ENCODE measurements at regions not wholly inside any gene's neighbourhood (a gene's known extent, or its start where the extent isn't known, plus 50 kb on each side); places are given as distances from the start of the nearest gene placed in this dataset.

- TF ChIP-seq CTCF (conservative IDR thresholded peaks at IDR 0.05) (no peak), ZFX (IDR thresholded peaks at IDR 0.05) (no peak)
- no peak overlapping the region for H3K27ac ChIP-seq
Observed at GRCh38 chr9:29751226-29751625, 2177.9 kb upstream of the C9orf72 start.

DNA sequence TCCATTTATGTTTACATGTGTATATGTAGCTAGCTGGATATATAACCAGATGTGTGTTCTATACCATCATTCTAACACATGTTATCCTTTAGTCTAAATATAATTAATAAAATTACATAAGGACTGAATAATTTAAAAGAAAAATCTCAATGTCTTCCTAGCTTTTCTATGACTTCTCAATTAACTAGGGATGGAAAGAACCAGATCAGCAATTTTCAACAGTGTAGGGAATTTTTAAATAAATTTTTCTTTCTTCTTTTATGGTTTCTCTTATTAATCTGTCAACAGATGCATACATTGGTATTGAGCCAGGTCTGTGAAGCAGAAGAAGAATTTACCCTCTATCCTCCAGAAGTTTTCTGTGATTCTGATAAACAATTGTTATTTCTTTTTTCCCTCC lies 2180.4 kb upstream of the C9orf72 start:
- TF ChIP-seq CTCF (conservative IDR thresholded peaks at IDR 0.05), result no peak
- TF ChIP-seq ZFX (IDR thresholded peaks at IDR 0.05), result no peak
- H3K27ac ChIP-seq, result no peak overlapping the region

DNA sequence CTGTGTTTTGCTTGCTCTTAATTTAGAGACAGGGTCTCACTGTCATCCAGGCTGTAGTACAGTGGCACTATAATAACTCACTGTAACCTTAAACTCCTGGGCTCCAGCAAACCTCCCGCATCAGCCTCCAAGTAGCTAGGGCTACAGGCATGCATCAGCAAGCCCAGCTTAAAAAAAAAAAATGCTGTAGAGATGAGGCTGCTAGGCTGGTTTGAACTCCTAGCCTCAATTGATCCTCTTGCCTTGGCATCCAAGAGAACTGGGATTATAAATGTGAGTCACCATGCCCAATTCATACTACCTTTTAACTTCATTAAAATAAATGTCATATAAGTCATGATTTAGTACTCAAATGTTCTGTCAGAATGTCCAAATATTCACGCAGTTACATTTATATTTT lies 2195.7 kb upstream of the C9orf72 start:
- TF ChIP-seq CTCF (conservative IDR thresholded peaks at IDR 0.05) (no peak), ZFX (IDR thresholded peaks at IDR 0.05) (no peak)
- H3K27ac ChIP-seq, result no peak overlapping the region

GRCh38 chr9:29773676-29774075 lies 2200.4 kb upstream of the C9orf72 start:
- no peak overlapping the region for H3K27ac ChIP-seq
- no peak for TF ChIP-seq ZFX (IDR thresholded peaks at IDR 0.05)
- TF ChIP-seq CTCF (conservative IDR thresholded peaks at IDR 0.05), result no peak

DNA sequence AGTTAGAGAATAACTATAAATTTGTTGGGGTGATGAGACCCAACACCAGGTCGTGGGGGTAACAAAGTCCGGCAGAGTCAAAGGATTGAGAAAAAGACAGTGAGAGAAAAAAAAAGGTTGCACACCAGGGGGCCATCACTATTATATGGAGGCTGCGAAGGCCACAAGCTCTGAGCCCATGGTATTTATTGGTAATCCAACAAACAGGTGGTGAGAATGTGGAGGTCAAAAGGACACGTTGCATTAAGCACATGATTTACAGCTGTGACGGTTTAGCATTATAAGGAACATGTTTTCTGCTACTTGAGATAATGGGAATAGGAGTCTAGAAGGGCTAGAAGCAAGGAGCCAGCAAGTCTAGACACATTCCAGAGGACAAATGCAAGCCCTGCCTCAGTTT lies 2202.2 kb upstream of the C9orf72 start:
- H3K27ac ChIP-seq, result no peak overlapping the region
- no peak for TF ChIP-seq ZFX (IDR thresholded peaks at IDR 0.05)
- TF ChIP-seq CTCF (conservative IDR thresholded peaks at IDR 0.05), result no peak

DNA sequence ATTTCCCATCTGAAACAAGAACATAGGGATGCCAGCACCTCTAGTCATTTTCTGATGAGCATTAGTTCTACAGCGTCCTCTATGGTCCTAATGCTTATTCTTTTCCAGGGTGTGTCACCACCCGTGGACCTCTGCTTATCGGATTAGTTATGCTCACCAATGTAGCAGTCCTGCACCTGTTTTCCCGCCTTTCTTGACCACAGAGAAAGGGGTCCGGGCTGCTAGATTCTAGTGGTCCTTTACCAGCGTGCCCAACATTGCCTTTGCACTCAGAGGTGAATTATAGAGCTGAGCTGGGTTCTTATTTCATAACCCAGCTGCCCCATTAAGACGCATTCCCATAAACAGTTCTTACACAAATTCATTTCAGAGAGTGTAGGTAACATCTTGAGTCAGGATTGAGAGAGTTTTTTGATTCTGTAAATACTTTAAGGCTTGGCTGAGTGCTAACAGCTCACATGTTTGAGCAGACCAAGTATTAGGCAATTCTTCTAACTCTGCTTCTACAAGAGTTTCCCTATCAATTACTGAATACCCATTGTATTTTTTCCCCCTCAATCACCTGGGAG lies 2205.1 kb upstream of the C9orf72 start:
- no peak for TF ChIP-seq ZFX (IDR thresholded peaks at IDR 0.05)
- TF ChIP-seq CTCF (conservative IDR thresholded peaks at IDR 0.05), result no peak
- H3K27ac ChIP-seq, result no peak overlapping the region

GRCh38 chr9:29793970-29794369 lies 2220.7 kb upstream of the C9orf72 start:
- TF ChIP-seq CTCF (conservative IDR thresholded peaks at IDR 0.05), result no peak
- no peak for TF ChIP-seq ZFX (IDR thresholded peaks at IDR 0.05)
- no peak overlapping the region for H3K27ac ChIP-seq

Data from C4-2B (cell line).